Epithelial cell of esophagus (primary cell): ENCODE measurements at regions not wholly inside any gene's neighbourhood (a gene's known extent, or its start where the extent isn't known, plus 50 kb on each side); places are given as distances from the start of the nearest gene placed in this dataset.

Source experiments
- DNase-seq: peaks from one replicate; pipeline ENCODE4 v3.0.0; 2010; ENCODE audit warnings: low read depth
- H3K4me3 ChIP-seq: 2 replicates; pipeline ENCODE4 v1.5.1; 2011; ENCODE audit warnings: mild to moderate bottlenecking, low read length, control low read depth
- CTCF ChIP-seq: IDR thresholded peaks from 2 replicates; pipeline ENCODE4 v1.5.1; 2011; ENCODE audit warnings: low read depth, mild to moderate bottlenecking, low read length, control low read depth, inconsistent platforms; ENCODE audit not compliant: insufficient read depth; ENCODE audit errors: missing control alignments

- no peak for TF ChIP-seq CTCF
- DNase-seq = no peak
- no peak overlapping the region for H3K4me3 ChIP-seq
Measured at GRCh38 chrX:6640727-6641126, 105.8 kb upstream of the VCX3A start.

DNA sequence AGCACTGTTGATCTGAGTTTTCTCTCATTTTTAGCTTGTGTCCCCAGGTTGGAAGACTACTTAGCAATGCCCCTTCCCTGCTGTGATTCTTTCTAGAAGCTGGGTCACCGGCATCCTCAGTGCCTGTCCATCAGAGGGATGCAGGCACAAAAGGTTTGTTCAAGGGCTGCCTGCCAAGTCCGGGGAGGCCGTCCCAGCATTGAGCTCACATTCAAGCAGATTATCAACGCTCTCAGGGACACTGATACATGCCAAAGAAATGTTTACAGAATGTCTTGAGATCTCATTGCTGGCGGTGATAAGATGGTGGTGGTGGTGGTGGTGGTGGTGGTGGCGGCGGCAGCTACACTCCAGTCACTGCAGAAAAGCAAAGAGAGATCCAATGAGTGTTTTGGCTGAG is 79.6 kb upstream of the VCX3A start:
- DNase-seq = no peak
- no peak for TF ChIP-seq CTCF
- no peak overlapping the region for H3K4me3 ChIP-seq

DNA sequence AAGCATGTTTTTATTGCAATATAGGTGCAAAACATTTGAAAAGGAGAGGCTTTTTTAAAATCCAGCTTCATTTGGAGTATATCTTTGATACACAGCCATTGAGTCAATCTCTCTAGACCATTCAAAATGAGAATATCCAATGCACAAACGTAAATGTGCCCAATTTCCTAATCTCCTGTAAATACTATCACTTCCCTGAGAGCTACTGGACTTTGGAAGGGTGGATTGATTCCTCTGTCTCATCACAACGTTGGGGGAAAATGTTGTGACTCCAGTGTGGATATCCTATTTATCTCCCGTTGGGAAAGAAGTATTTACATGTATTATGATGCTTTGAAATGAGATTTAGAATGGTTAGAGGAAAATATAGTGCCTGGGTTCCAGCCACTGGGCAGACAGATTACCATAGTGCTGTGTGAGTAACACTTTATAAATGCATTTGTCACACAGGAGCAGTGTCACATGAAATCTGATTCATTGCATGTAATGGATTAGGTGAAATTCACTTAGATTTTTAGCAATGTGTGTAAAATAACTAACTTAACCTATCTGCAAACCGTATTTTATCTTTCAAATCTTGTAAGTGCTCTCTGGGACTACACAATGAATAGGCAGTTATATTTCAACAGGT is 64.4 kb upstream of the VCX3A start:
- no peak for TF ChIP-seq CTCF
- no peak for DNase-seq
- H3K4me3 ChIP-seq = no peak overlapping the region
